ENCODE measurements at regions not wholly inside any gene's neighbourhood (a gene's known extent, or its start where the extent isn't known, plus 50 kb on each side); places are given as distances from the start of the nearest gene placed in this dataset.

- DNase-seq = no peak
These were observed 215.5 kb downstream of the ANKRD60 start for GRCh38 chr20:58012731-58013510.

GRCh38 chr20:58011947-58012610 lies 216.4 kb downstream of the ANKRD60 start:
- no peak for DNase-seq

- DNase-seq = no peak
These were observed 217.1 kb downstream of the ANKRD60 start for GRCh38 chr20:58011106-58011946.

- DNase-seq = no peak
These were observed 217.8 kb downstream of the ANKRD60 start for GRCh38 chr20:58010666-58011065.

GRCh38 chr20:58010186-58010585 lies 218.3 kb downstream of the ANKRD60 start:
- no peak for DNase-seq

- no peak for DNase-seq
These were observed 219.6 kb downstream of the ANKRD60 start for GRCh38 chr20:58008866-58009265.

GRCh38 chr20:58008413-58008812 lies 220.0 kb downstream of the ANKRD60 start:
- no peak for DNase-seq

- no peak for DNase-seq
These were observed 220.5 kb downstream of the ANKRD60 start for GRCh38 chr20:58007947-58008346.

- DNase-seq = no peak
These were observed 221.8 kb downstream of the ANKRD60 start for GRCh38 chr20:58006346-58007316.

GRCh38 chr20:58005581-58006345 lies 222.7 kb downstream of the ANKRD60 start:
- no peak for DNase-seq

- DNase-seq = no peak
These were observed 223.6 kb downstream of the ANKRD60 start for GRCh38 chr20:58004900-58005299.

GRCh38 chr20:58004146-58004545 lies 224.3 kb downstream of the ANKRD60 start:
- no peak for DNase-seq

- no peak for DNase-seq
These were observed 224.9 kb downstream of the ANKRD60 start for GRCh38 chr20:58003525-58003924.

GRCh38 chr20:58002901-58003300 lies 225.6 kb downstream of the ANKRD60 start:
- DNase-seq = no peak

- DNase-seq = no peak
These were observed 226.5 kb downstream of the ANKRD60 start for GRCh38 chr20:58001946-58002345.

- no peak for DNase-seq
These were observed 227.1 kb downstream of the ANKRD60 start for GRCh38 chr20:58001381-58001780.

- no peak for DNase-seq
These were observed 227.6 kb downstream of the ANKRD60 start for GRCh38 chr20:58000861-58001260.

- DNase-seq = no peak
These were observed 228.9 kb downstream of the ANKRD60 start for GRCh38 chr20:57999465-58000111.

GRCh38 chr20:57998981-57999464 lies 229.4 kb downstream of the ANKRD60 start:
- no peak for DNase-seq

GRCh38 chr20:57998276-57998675 lies 230.2 kb downstream of the ANKRD60 start:
- DNase-seq = no peak
